Lung (tissue), 11 donors: ENCODE measurements at regions not wholly inside any gene's neighbourhood (a gene's known extent, or its start where the extent isn't known, plus 50 kb on each side); places are given as distances from the start of the nearest gene placed in this dataset.

Source experiments
- ATAC-seq: fragments of 200-7000 bp; cut with Tn5 transposase; one replicate; pipeline ENCODE4 v1.9.1; 2020; ENCODE audit warnings: moderate number of reproducible peaks; ENCODE audit not compliant: insufficient read depth, low FRiP score
- DNase-seq, 3 donors: peaks; one replicate each; pipeline ENCODE4 v3.0.0-alpha.2; 2013 to 2017
- H3K27ac ChIP-seq, 2 donors: one replicate each; pipeline ENCODE4 v1.5.1; 2013; ENCODE audit warnings: mild to moderate bottlenecking in 2 of 2, moderate library complexity in 2 of 2, control low read depth in 1 of 2, inconsistent platforms in 1 of 2, low read depth in 1 of 2, low read length in 1 of 2
- H3K27me3 ChIP-seq, 3 donors: one replicate each; pipeline ENCODE4 v1.5.1; 2013; ENCODE audit warnings: low read length in 2 of 3; ENCODE audit not compliant: control insufficient read depth in 3 of 3, insufficient read depth in 3 of 3
- H3K36me3 ChIP-seq, 4 donors: one replicate each; pipeline ENCODE4 v1.5.1; 2013; ENCODE audit warnings: low read length in 4 of 4, mild to moderate bottlenecking in 1 of 4, moderate library complexity in 1 of 4; ENCODE audit not compliant: control insufficient read depth in 4 of 4, insufficient read depth in 4 of 4
- H3K4me1 ChIP-seq, 5 donors: one replicate each; pipeline ENCODE4 v1.5.1; 2013; ENCODE audit warnings: low read length in 5 of 5, mild to moderate bottlenecking in 2 of 5, moderate library complexity in 1 of 5; ENCODE audit not compliant: control insufficient read depth in 5 of 5, insufficient read depth in 5 of 5
- H3K4me3 ChIP-seq: one replicate; pipeline ENCODE4 v1.5.1; 2013; ENCODE audit warnings: mild to moderate bottlenecking, control low read depth, moderate library complexity
- H3K9ac ChIP-seq, 2 donors: one replicate each; pipeline ENCODE4 v1.5.1; 2013; ENCODE audit warnings: low read length in 2 of 2, control low read depth in 1 of 2; ENCODE audit not compliant: insufficient read depth in 1 of 2
- H3K9me3 ChIP-seq, 4 donors: one replicate each; pipeline ENCODE4 v1.5.1; 2013; ENCODE audit warnings: low read length in 3 of 4, mild to moderate bottlenecking in 1 of 4, moderate library complexity in 1 of 4; ENCODE audit not compliant: control insufficient read depth in 4 of 4, insufficient read depth in 3 of 4
- CTCF ChIP-seq: IDR thresholded peaks from 2 replicates; pipeline ENCODE4 v1.5.1; 2012; ENCODE audit warnings: mild to moderate bottlenecking; ENCODE audit errors: control extremely low read depth, extremely low read depth
- WGBS, 2 donors: extraction: QIAGEN DNeasy Blood & Tissue Kit; methylation state at CpG; one replicate each; pipeline ENCODE4 v1.1.7; 2013; 5-methylcytosine and 5-hydroxymethylcytosine counted together
- donor health status: control.
- donor health status: control.
- donor health status: Bipolar disorder and iron deficiency.
- donor health status: healthy.
- donor health status: DM: yes; HTN: yes; CAD: no.

GRCh38 chr4:27928761-27929540 is 1068.3 kb downstream of the STIM2 start:
- no peak for ATAC-seq
- Histone ChIP-seq H3K36me3 (no peaks in the 10 kb centered on the region), H3K4me1 (peaks cover 0 to 4% (median 0%) of the 10 kb centered on the region in 5 donors), H3K9me3 (no peaks in the 10 kb centered on the region), H3K4me3 (no peak overlapping the region), H3K9ac (no peak overlapping the region), H3K27me3 (no peaks in the 10 kb centered on the region), H3K27ac (no peak overlapping the region)
- no peak for TF ChIP-seq CTCF
- DNase-seq = peak in 2 of 3 donors; percentile 73 to 79
- WGBS, 2 donors = 68 to 77% methylated on average over 4 of the region's 4 CpGs

GRCh38 chr4:27930291-27930690 is 1069.7 kb downstream of the STIM2 start:
- Histone ChIP-seq H3K27ac (no peak overlapping the region), H3K36me3 (no peaks in the 10 kb centered on the region), H3K27me3 (no peaks in the 10 kb centered on the region), H3K9ac (no peak overlapping the region), H3K4me3 (no peak overlapping the region), H3K9me3 (no peaks in the 10 kb centered on the region), H3K4me1 (peaks cover 0 to 4% (median 0%) of the 10 kb centered on the region in 5 donors)
- 64 to 73% methylated on average over 3 of the region's 3 CpGs for WGBS, 2 donors
- DNase-seq = no peak
- ATAC-seq = no peak
- no peak for TF ChIP-seq CTCF

GRCh38 chr4:27930976-27931375 is 1070.3 kb downstream of the STIM2 start:
- no peak for TF ChIP-seq CTCF
- H3K4me1 ChIP-seq = peaks cover 0 to 4% (median 0%) of the 10 kb centered on the region in 5 donors
- no peaks in the 10 kb centered on the region for H3K9me3 ChIP-seq
- H3K27me3 ChIP-seq = no peaks in the 10 kb centered on the region
- H3K9ac ChIP-seq = no peak overlapping the region
- DNase-seq (no peak), ATAC-seq (no peak)
- no peaks in the 10 kb centered on the region for H3K36me3 ChIP-seq
- no peak overlapping the region for H3K27ac ChIP-seq
- no peak overlapping the region for H3K4me3 ChIP-seq
- 83 to 93% methylated on average over 1 of the region's 1 CpG for WGBS, 2 donors
